K562 (cell line): ENCODE measurements at regions not wholly inside any gene's neighbourhood (a gene's known extent, or its start where the extent isn't known, plus 50 kb on each side); places are given as distances from the start of the nearest gene placed in this dataset.
A peak's percentile ranks its signal among the peaks of the same experiment; 100 is the strongest.

Experiments
- CXXC5 ChIP-seq: fragments of 250-450 bp; sonication (Bioruptor Pico); IDR thresholded peaks from 2 replicates; pipeline ENCODE4 v1.8.0; 2022; ENCODE audit warnings: inconsistent platforms, mild to moderate bottlenecking, moderate library complexity
- EHMT2 ChIP-seq: fragments of 450-650 bp; IDR thresholded peaks from 2 replicates; pipeline ENCODE4 v1.6.1; 2018; ENCODE audit warnings: antibody characterized with exemption
- MBD2 ChIP-seq: sonication (generic); IDR thresholded peaks from 2 replicates; pipeline ENCODE4 v1.6.1; 2016; ENCODE audit warnings: low read depth, borderline replicate concordance
- MEF2D ChIP-seq: conservative IDR thresholded peaks from 2 replicates; pipeline ENCODE4 v1.6.1; 2016; ENCODE audit warnings: low read depth, missing genetic modification characterization, missing compliant biosample characterization
- NUFIP1 ChIP-seq: fragments of 450-650 bp; IDR thresholded peaks from 2 replicates; pipeline ENCODE4 v1.6.1; 2018; ENCODE audit not compliant: partially characterized antibody
- POLR2AphosphoS5 ChIP-seq: IDR thresholded peaks from 2 replicates; pipeline ENCODE4 v1.6.1; 2011; ENCODE audit warnings: mild to moderate bottlenecking, low read depth, low read length, moderate library complexity; ENCODE audit not compliant: control insufficient read depth, insufficient read depth
- PTBP1 ChIP-seq: fragments of 200-400 bp; formaldehyde crosslinking; IDR thresholded peaks from 2 replicates; pipeline ENCODE4 v1.6.1; 2017; ENCODE audit warnings: low read depth, low read length
- RREB1 ChIP-seq: fragments of 250-450 bp; sonication (Bioruptor Pico); IDR thresholded peaks from 2 replicates; pipeline ENCODE4 v1.4.0; 2020
- ZSCAN32 ChIP-seq: fragments of 450-650 bp; formaldehyde crosslinking; IDR thresholded peaks from 2 replicates; pipeline ENCODE4 v1.4.0; 2020; ENCODE audit warnings: mild to moderate bottlenecking, moderate library complexity

DNA sequence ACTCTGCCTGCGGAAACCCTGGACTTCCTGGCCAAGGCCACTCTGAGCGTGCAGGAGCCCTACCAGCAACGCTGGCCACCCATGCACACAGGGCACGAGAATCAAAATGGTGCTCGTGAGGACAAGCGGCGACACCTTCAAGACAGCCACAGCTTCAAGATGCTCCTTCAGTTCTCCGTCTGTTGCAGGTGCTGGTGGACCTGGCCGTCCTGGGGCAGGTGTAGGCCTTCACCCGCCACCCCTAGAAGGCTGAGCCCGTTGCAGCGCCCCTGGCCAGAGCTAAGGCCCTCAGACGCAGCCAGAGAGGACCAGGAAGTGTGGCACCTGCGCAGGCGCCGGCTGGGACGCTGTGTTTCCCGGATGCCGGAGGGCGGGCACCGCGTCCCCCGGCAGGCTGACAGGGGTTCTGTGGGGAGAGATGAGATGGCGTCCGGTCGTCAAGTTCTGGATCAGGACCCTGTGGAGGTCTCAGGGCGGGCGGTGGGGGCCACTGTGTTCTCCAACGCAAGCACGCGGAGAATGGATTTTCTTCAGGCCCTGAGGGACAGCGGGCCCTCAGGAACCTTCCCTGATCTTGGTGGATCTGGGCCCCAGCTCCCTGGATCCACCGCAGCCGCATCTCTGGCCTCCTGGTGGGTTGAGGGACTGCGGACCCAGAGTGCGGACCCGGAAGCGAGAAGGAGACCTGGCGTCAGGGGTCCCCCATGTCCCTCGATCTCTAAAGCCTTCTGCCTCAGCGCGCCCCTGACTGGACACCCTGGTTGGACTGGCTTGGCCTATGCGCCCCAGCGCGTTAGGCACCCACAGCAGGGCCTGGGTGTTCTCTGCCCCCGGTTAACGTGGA lies 1770.8 kb upstream of the CDH9 start (continued):
- TF ChIP-seq CXXC5 (CRISPR knock-in tag) (peak; percentile 96), ZSCAN32 (peak; percentile 62; the same call in 1 of the 2 replicates), EHMT2 (peak; percentile 74; the same call in 1 of the 2 replicates), PTBP1 (no peak), NUFIP1 (no peak), MEF2D (tag) (peak; percentile 72; the same call in 1 of the 2 replicates), RREB1 (CRISPR knock-in tag) (no peak), MBD2 (peak; percentile 40; the same call in 1 of the 2 replicates), POLR2AphosphoS5 (peak; percentile 63)
